ENCODE measurements at regions not wholly inside any gene's neighbourhood (a gene's known extent, or its start where the extent isn't known, plus 50 kb on each side); places are given as distances from the start of the nearest gene placed in this dataset.

- no peak for TF ChIP-seq ZNF274 (IDR thresholded peaks at IDR 0.05; ENCODE audit: low read depth, low read length)
- no peak for TF ChIP-seq YY1 (IDR thresholded peaks at IDR 0.05; ENCODE audit: insufficient read depth, insufficient read length)
These were observed 220.1 kb downstream of the PYDC2 start for GRCh38 chr3:191680989-191681597.

Measured in NT2/D1 (cell line).